Fibroblast of lung (primary cell): ENCODE measurements at regions not wholly inside any gene's neighbourhood (a gene's known extent, or its start where the extent isn't known, plus 50 kb on each side); places are given as distances from the start of the nearest gene placed in this dataset.

Experiments used
- CTCF ChIP-seq, 2 donors: IDR thresholded peaks in 1 of 2; conservative IDR thresholded peaks in 1 of 2; 1 replicate in 1 of 2; 2 replicates in 1 of 2; pipeline ENCODE4 v1.5.1; 2011 to 2012; ENCODE audit warnings: low read length in 2 of 2, control low read depth in 1 of 2, inconsistent platforms in 1 of 2, low read depth in 1 of 2, mild to moderate bottlenecking in 1 of 2
- EZH2 ChIP-seq: IDR thresholded peaks from 2 replicates; pipeline ENCODE4 v1.5.1; 2012; ENCODE audit warnings: low read length, control low read depth, mild to moderate bottlenecking; ENCODE audit errors: missing control alignments

- no peak for TF ChIP-seq EZH2
- TF ChIP-seq CTCF (conservative IDR thresholded peaks at IDR 0.05 in 1 of 2, IDR thresholded peaks at IDR 0.05 in 1 of 2; ENCODE audit: low read depth in 1 of 2, low read length in 2 of 2) = no peak
Observed at GRCh38 chr20:11380283-11380682, 537.4 kb upstream of the BTBD3 start.
